ENCODE measurements at regions not wholly inside any gene's neighbourhood (a gene's known extent, or its start where the extent isn't known, plus 50 kb on each side); places are given as distances from the start of the nearest gene placed in this dataset.

- TF ChIP-seq EZH2phosphoT487 (IDR thresholded peaks at IDR 0.05; ENCODE audit: insufficient read depth, low read depth) (no peak), EZH2 (IDR thresholded peaks at IDR 0.05; ENCODE audit: insufficient read depth, poor library complexity, severe bottlenecking) (no peak)
These were observed 539.2 kb downstream of the VGLL3 start for GRCh38 chr3:86451749-86452148.

Measured in GM23248 (cell line).